ENCODE measurements at regions not wholly inside any gene's neighbourhood (a gene's known extent, or its start where the extent isn't known, plus 50 kb on each side); places are given as distances from the start of the nearest gene placed in this dataset.

DNA sequence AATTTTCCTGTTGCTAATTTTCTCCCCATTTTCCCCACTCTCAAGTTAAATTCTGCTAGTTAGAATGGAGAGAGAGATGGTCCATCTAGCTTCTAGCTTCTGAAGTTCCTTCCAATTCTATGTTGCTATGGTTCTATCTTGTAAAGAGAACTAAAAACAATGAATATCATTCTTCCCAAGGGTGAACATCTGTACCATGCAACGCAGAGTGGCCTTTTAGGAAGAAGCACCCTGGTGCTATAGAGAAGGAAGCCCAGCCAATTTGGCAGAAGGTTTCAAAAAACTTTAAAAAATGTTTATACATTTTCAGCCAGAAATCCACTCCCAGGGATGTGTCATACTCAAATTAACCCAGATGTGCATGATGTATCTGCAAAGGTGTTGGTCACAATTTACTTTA, 149.1 kb downstream of the SEMA6D start:
- no peak for TF ChIP-seq EP300 (IDR thresholded peaks at IDR 0.05)
- TF ChIP-seq, protein P1, sequence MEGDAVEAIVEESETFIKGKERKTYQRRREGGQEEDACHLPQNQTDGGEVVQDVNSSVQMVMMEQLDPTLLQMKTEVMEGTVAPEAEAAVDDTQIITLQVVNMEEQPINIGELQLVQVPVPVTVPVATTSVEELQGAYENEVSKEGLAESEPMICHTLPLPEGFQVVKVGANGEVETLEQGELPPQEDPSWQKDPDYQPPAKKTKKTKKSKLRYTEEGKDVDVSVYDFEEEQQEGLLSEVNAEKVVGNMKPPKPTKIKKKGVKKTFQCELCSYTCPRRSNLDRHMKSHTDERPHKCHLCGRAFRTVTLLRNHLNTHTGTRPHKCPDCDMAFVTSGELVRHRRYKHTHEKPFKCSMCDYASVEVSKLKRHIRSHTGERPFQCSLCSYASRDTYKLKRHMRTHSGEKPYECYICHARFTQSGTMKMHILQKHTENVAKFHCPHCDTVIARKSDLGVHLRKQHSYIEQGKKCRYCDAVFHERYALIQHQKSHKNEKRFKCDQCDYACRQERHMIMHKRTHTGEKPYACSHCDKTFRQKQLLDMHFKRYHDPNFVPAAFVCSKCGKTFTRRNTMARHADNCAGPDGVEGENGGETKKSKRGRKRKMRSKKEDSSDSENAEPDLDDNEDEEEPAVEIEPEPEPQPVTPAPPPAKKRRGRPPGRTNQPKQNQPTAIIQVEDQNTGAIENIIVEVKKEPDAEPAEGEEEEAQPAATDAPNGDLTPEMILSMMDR (IDR thresholded peaks at IDR 0.05): no peak
- TF ChIP-seq POLR2AphosphoS5 (IDR thresholded peaks at IDR 0.05): no peak
